SK-N-SH (cell line): ENCODE measurements at regions not wholly inside any gene's neighbourhood (a gene's known extent, or its start where the extent isn't known, plus 50 kb on each side); places are given as distances from the start of the nearest gene placed in this dataset.

Source experiments
- CHD2 ChIP-seq: fragments of 150-350 bp; IDR thresholded peaks from 2 replicates; pipeline ENCODE4 v1.6.1; 2018; ENCODE audit warnings: low read length; ENCODE audit not compliant: partially characterized antibody
- EP300 ChIP-seq, 2 experiments: IDR thresholded peaks; 2 replicates each; pipeline versions ENCODE4 v1.4.0 to v1.6.1; 2012; ENCODE audit warnings: borderline replicate concordance in 1 of 2, low read depth in 1 of 2, low read length in 1 of 2
- FOXM1 ChIP-seq: IDR thresholded peaks from 2 replicates; pipeline ENCODE4 v1.4.0; 2012; ENCODE audit warnings: low read depth, mild to moderate bottlenecking
- MXI1 ChIP-seq: IDR thresholded peaks from 2 replicates; pipeline ENCODE4 v1.6.1; 2012; ENCODE audit warnings: mild to moderate bottlenecking, low read depth, low read length, improper control_type of control experiment
- POLR2AphosphoS5 ChIP-seq: IDR thresholded peaks from 2 replicates; pipeline ENCODE4 v1.6.1; 2012; ENCODE audit warnings: low read depth, low read length
- RAD21 ChIP-seq: IDR thresholded peaks from 2 replicates; pipeline ENCODE4 v1.6.1; 2012; ENCODE audit warnings: mild to moderate bottlenecking, low read length
- RFX5 ChIP-seq: IDR thresholded peaks from 2 replicates; pipeline ENCODE4 v1.6.1; 2012; ENCODE audit warnings: mild to moderate bottlenecking, improper control_type of control experiment, low read length
- SIN3A ChIP-seq: IDR thresholded peaks from 2 replicates; pipeline ENCODE4 v1.6.1; 2012; ENCODE audit warnings: low read depth, mild to moderate bottlenecking, low read length, moderate library complexity, borderline replicate concordance
- TF ChIP-seq, protein P1 (sequence below): fragments of 200-600 bp; sonication (generic); IDR thresholded peaks from 2 replicates; pipeline ENCODE4 v1.6.1; 2017; ENCODE audit warnings: antibody characterized with exemption, mild to moderate bottlenecking, moderate library complexity
- TF ChIP-seq, protein P2 (sequence below): fragments of 150-350 bp; IDR thresholded peaks from 2 replicates; pipeline ENCODE4 v1.6.1; 2017; ENCODE audit warnings: antibody characterized with exemption, low read length, low read depth, borderline replicate concordance
- TF ChIP-seq, protein P3 (sequence below): IDR thresholded peaks from 2 replicates; pipeline ENCODE4 v1.4.0; 2012; ENCODE audit warnings: low read depth, borderline replicate concordance
- TF ChIP-seq, protein P4 (sequence below): IDR thresholded peaks from 2 replicates; pipeline ENCODE4; 2012
- TF ChIP-seq, protein P5 (sequence below): IDR thresholded peaks from 2 replicates; pipeline ENCODE4 v1.6.1; 2012; ENCODE audit warnings: mild to moderate bottlenecking, low read depth, low read length, moderate library complexity

DNA sequence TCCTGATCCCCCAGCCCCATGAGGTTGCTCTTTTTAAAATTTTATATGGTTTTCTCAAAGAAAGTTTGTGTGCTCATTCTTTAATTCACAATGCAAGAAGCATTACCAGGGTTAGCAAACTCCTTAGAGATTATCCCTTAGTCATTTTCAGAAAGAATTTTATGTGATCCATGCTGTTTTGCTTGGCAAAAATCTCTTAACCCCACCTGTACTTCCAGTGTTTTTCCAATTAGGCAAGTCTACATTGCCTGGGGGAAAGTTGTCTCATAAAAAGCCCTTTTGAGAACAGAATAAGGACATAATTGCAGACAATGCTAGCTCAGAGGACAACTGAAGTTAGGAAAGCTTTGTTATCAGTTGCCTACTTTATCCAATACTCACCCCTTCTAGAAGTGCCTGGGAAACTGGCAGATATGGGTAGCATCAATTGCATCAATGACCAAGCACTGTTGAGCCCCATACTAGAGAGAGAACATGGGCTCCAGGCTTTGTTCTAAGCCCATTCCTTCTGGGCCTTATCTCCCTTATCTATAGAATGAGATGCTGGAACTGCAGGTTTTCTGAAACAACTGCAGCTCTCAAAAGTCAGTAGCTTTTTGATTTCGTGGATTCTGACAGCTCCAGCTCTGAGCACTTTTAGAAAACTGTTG lies 265.9 kb upstream of the SPHKAP start:
- TF ChIP-seq, protein P1, sequence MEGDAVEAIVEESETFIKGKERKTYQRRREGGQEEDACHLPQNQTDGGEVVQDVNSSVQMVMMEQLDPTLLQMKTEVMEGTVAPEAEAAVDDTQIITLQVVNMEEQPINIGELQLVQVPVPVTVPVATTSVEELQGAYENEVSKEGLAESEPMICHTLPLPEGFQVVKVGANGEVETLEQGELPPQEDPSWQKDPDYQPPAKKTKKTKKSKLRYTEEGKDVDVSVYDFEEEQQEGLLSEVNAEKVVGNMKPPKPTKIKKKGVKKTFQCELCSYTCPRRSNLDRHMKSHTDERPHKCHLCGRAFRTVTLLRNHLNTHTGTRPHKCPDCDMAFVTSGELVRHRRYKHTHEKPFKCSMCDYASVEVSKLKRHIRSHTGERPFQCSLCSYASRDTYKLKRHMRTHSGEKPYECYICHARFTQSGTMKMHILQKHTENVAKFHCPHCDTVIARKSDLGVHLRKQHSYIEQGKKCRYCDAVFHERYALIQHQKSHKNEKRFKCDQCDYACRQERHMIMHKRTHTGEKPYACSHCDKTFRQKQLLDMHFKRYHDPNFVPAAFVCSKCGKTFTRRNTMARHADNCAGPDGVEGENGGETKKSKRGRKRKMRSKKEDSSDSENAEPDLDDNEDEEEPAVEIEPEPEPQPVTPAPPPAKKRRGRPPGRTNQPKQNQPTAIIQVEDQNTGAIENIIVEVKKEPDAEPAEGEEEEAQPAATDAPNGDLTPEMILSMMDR: no peak
- TF ChIP-seq FOXM1: no peak
- TF ChIP-seq MXI1: no peak
- no peak for TF ChIP-seq CHD2
- no peak for TF ChIP-seq SIN3A
- TF ChIP-seq, protein P2, sequence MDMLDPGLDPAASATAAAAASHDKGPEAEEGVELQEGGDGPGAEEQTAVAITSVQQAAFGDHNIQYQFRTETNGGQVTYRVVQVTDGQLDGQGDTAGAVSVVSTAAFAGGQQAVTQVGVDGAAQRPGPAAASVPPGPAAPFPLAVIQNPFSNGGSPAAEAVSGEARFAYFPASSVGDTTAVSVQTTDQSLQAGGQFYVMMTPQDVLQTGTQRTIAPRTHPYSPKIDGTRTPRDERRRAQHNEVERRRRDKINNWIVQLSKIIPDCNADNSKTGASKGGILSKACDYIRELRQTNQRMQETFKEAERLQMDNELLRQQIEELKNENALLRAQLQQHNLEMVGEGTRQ: no peak
- TF ChIP-seq, protein P3, sequence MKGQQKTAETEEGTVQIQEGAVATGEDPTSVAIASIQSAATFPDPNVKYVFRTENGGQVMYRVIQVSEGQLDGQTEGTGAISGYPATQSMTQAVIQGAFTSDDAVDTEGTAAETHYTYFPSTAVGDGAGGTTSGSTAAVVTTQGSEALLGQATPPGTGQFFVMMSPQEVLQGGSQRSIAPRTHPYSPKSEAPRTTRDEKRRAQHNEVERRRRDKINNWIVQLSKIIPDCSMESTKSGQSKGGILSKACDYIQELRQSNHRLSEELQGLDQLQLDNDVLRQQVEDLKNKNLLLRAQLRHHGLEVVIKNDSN: no peak
- TF ChIP-seq, protein P4, sequence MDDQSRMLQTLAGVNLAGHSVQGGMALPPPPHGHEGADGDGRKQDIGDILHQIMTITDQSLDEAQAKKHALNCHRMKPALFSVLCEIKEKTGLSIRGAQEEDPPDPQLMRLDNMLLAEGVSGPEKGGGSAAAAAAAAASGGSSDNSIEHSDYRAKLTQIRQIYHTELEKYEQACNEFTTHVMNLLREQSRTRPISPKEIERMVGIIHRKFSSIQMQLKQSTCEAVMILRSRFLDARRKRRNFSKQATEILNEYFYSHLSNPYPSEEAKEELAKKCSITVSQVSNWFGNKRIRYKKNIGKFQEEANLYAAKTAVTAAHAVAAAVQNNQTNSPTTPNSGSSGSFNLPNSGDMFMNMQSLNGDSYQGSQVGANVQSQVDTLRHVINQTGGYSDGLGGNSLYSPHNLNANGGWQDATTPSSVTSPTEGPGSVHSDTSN: no peak
- TF ChIP-seq POLR2AphosphoS5: no peak
- no peak for TF ChIP-seq EP300 (IDR thresholded peaks at IDR 0.05; ENCODE audit: borderline replicate concordance in 1 of 2, low read depth in 1 of 2, low read length in 1 of 2)
- no peak for TF ChIP-seq RFX5
- TF ChIP-seq, protein P5, sequence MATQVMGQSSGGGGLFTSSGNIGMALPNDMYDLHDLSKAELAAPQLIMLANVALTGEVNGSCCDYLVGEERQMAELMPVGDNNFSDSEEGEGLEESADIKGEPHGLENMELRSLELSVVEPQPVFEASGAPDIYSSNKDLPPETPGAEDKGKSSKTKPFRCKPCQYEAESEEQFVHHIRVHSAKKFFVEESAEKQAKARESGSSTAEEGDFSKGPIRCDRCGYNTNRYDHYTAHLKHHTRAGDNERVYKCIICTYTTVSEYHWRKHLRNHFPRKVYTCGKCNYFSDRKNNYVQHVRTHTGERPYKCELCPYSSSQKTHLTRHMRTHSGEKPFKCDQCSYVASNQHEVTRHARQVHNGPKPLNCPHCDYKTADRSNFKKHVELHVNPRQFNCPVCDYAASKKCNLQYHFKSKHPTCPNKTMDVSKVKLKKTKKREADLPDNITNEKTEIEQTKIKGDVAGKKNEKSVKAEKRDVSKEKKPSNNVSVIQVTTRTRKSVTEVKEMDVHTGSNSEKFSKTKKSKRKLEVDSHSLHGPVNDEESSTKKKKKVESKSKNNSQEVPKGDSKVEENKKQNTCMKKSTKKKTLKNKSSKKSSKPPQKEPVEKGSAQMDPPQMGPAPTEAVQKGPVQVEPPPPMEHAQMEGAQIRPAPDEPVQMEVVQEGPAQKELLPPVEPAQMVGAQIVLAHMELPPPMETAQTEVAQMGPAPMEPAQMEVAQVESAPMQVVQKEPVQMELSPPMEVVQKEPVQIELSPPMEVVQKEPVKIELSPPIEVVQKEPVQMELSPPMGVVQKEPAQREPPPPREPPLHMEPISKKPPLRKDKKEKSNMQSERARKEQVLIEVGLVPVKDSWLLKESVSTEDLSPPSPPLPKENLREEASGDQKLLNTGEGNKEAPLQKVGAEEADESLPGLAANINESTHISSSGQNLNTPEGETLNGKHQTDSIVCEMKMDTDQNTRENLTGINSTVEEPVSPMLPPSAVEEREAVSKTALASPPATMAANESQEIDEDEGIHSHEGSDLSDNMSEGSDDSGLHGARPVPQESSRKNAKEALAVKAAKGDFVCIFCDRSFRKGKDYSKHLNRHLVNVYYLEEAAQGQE: no peak
- no peak for TF ChIP-seq RAD21
